GM21390 (cell line): ENCODE measurements at regions not wholly inside any gene's neighbourhood (a gene's known extent, or its start where the extent isn't known, plus 50 kb on each side); places are given as distances from the start of the nearest gene placed in this dataset.
"Not testable (repeated sequence)": the region's sequence is repeated elsewhere in the genome, so short reads cannot be mapped to it uniquely, and the experiment has no call there.

Experiments
- ATAC-seq: cut with Tn5 transposase; IDR thresholded peaks from one replicate; pipeline ENCODE4 v1.9.1; 2021; ENCODE audit not compliant: unreplicated experiment

- no peak for ATAC-seq
Observed at GRCh38 chr22:48427731-48428211, 1399.9 kb downstream of the BRD1 start.

GRCh38 chr22:48426466-48427380 lies 1401.0 kb downstream of the BRD1 start:
- ATAC-seq: no peak

- ATAC-seq: no peak
Observed at GRCh38 chr22:48425641-48426040, 1402.0 kb downstream of the BRD1 start.

- no peak for ATAC-seq
Observed at GRCh38 chr22:48425091-48425506, 1402.6 kb downstream of the BRD1 start.

- no peak for ATAC-seq
Observed at GRCh38 chr22:48424661-48425060, 1403.0 kb downstream of the BRD1 start.

- no peak for ATAC-seq
Observed at GRCh38 chr22:48424201-48424627, 1403.5 kb downstream of the BRD1 start.

- no peak for ATAC-seq
Observed at GRCh38 chr22:48423481-48423911, 1404.2 kb downstream of the BRD1 start.

- ATAC-seq: no peak
Observed at GRCh38 chr22:48422900-48423480, 1404.7 kb downstream of the BRD1 start.

- ATAC-seq: no peak
Observed at GRCh38 chr22:48418831-48419230, 1408.8 kb downstream of the BRD1 start.

GRCh38 chr22:48417225-48418070 lies 1410.2 kb downstream of the BRD1 start:
- no peak for ATAC-seq

- ATAC-seq: no peak
Observed at GRCh38 chr22:48416396-48417224, 1411.1 kb downstream of the BRD1 start.

- no peak for ATAC-seq
Observed at GRCh38 chr22:48415520-48415919, 1412.2 kb downstream of the BRD1 start.

GRCh38 chr22:48414651-48415050 lies 1413.0 kb downstream of the BRD1 start:
- no peak for ATAC-seq

GRCh38 chr22:48412931-48413330 lies 1414.7 kb downstream of the BRD1 start:
- not testable (repeated sequence) for ATAC-seq

- no peak for ATAC-seq
Observed at GRCh38 chr22:48410536-48410935, 1417.1 kb downstream of the BRD1 start.

GRCh38 chr22:48407256-48407955 lies 1420.3 kb downstream of the BRD1 start:
- no peak for ATAC-seq

- no peak for ATAC-seq
Observed at GRCh38 chr22:48406161-48406560, 1421.5 kb downstream of the BRD1 start.

GRCh38 chr22:48405741-48406140 lies 1421.9 kb downstream of the BRD1 start:
- no peak for ATAC-seq

GRCh38 chr22:48404801-48405447 lies 1422.7 kb downstream of the BRD1 start:
- no peak for ATAC-seq
